ENCODE measurements at regions not wholly inside any gene's neighbourhood (a gene's known extent, or its start where the extent isn't known, plus 50 kb on each side); places are given as distances from the start of the nearest gene placed in this dataset.
"Not testable (repeated sequence)": the region's sequence is repeated elsewhere in the genome, so short reads cannot be mapped to it uniquely, and the experiment has no call there.

- not testable (repeated sequence) for DNase-seq
Measured at GRCh38 chr7:3162798-3163197, 119.1 kb upstream of the CARD11 start.

GRCh38 chr7:3164380-3164792 lies 120.7 kb upstream of the CARD11 start:
- no peak for DNase-seq

GRCh38 chr7:3165681-3166580 lies 122.3 kb upstream of the CARD11 start:
- no peak for DNase-seq

- DNase-seq, result no peak
Measured at GRCh38 chr7:3167551-3167950, 123.9 kb upstream of the CARD11 start.

- DNase-seq, result no peak
Measured at GRCh38 chr7:3168370-3168769, 124.7 kb upstream of the CARD11 start.

GRCh38 chr7:3168869-3169268 lies 125.2 kb upstream of the CARD11 start:
- no peak for DNase-seq

- no peak for DNase-seq
Measured at GRCh38 chr7:3172768-3173280, 128.2 kb upstream of the SDK1 start.

GRCh38 chr7:3174515-3175284 lies 126.4 kb upstream of the SDK1 start:
- DNase-seq, result no peak

GRCh38 chr7:3175285-3175902 lies 125.7 kb upstream of the SDK1 start:
- no peak for DNase-seq

GRCh38 chr7:3176112-3177000 lies 124.7 kb upstream of the SDK1 start:
- DNase-seq, result no peak

GRCh38 chr7:3177271-3177670 lies 123.8 kb upstream of the SDK1 start:
- no peak for DNase-seq

GRCh38 chr7:3179456-3179855 lies 121.6 kb upstream of the SDK1 start:
- no peak for DNase-seq

- DNase-seq, result no peak
Measured at GRCh38 chr7:3180604-3181003, 120.4 kb upstream of the SDK1 start.

GRCh38 chr7:3182055-3182454 lies 119.0 kb upstream of the SDK1 start:
- DNase-seq, result not testable (repeated sequence)

- DNase-seq, result no peak
Measured at GRCh38 chr7:3187444-3188040, 113.5 kb upstream of the SDK1 start.

- no peak for DNase-seq
Measured at GRCh38 chr7:3188946-3189345, 112.1 kb upstream of the SDK1 start.

- no peak for DNase-seq
Measured at GRCh38 chr7:3191548-3191947, 109.5 kb upstream of the SDK1 start.

GRCh38 chr7:3192669-3193068 lies 108.4 kb upstream of the SDK1 start:
- DNase-seq, result no peak

GRCh38 chr7:3193379-3194120 lies 107.5 kb upstream of the SDK1 start:
- DNase-seq, result no peak

- no peak for DNase-seq
Measured at GRCh38 chr7:3194501-3195141, 106.4 kb upstream of the SDK1 start.

GRCh38 chr7:3195160-3195559 lies 105.9 kb upstream of the SDK1 start:
- no peak for DNase-seq

All from stimulated activated naive CD4-positive, alpha-beta T cell treated with Interleukin-2 at 50 U/mL for 16 hours (primary cell).